Stimulated activated CD4-positive, alpha-beta T cell treated with anti-CD3 and anti-CD28 coated beads, Interleukin-2, amount 100 ng/mL, for 24 hours (primary cell): ENCODE measurements at regions not wholly inside any gene's neighbourhood (a gene's known extent, or its start where the extent isn't known, plus 50 kb on each side); places are given as distances from the start of the nearest gene placed in this dataset.
"Not testable (repeated sequence)": the region's sequence is repeated elsewhere in the genome, so short reads cannot be mapped to it uniquely, and the experiment has no call there.

Experiments used
- DNase-seq, 2 donors: peaks; one replicate each; pipeline ENCODE4 v3.0.0-alpha.2; 2020

- DNase-seq: no peak
Observed at GRCh38 chr3:33957176-33957575, 158.7 kb downstream of the PDCD6IP start.

GRCh38 chr3:33958661-33959060 lies 160.2 kb downstream of the PDCD6IP start:
- no peak for DNase-seq

GRCh38 chr3:33962396-33962795 lies 164.0 kb downstream of the PDCD6IP start:
- no peak for DNase-seq

GRCh38 chr3:33970180-33970579 lies 171.8 kb downstream of the PDCD6IP start:
- not testable (repeated sequence) for DNase-seq

- DNase-seq: no peak
Observed at GRCh38 chr3:33971055-33971454, 172.6 kb downstream of the PDCD6IP start.

- no peak for DNase-seq
Observed at GRCh38 chr3:33975463-33975862, 177.0 kb downstream of the PDCD6IP start.

- DNase-seq: no peak
Observed at GRCh38 chr3:33977227-33977626, 178.8 kb downstream of the PDCD6IP start.

- no peak for DNase-seq
Observed at GRCh38 chr3:33980252-33980651, 181.8 kb downstream of the PDCD6IP start.

- DNase-seq: no peak
Observed at GRCh38 chr3:33982269-33982798, 183.9 kb downstream of the PDCD6IP start.

GRCh38 chr3:33982949-33983348 lies 184.5 kb downstream of the PDCD6IP start:
- DNase-seq: not testable (repeated sequence)

- no peak for DNase-seq
Observed at GRCh38 chr3:33989229-33989628, 190.8 kb downstream of the PDCD6IP start.

GRCh38 chr3:33991673-33992072 lies 193.2 kb downstream of the PDCD6IP start:
- DNase-seq: no peak

- no peak for DNase-seq
Observed at GRCh38 chr3:33993631-33994030, 195.2 kb downstream of the PDCD6IP start.

GRCh38 chr3:33994568-33994967 lies 196.1 kb downstream of the PDCD6IP start:
- DNase-seq: no peak

GRCh38 chr3:34000301-34000700 lies 201.9 kb downstream of the PDCD6IP start:
- DNase-seq: no peak

- DNase-seq: no peak
Observed at GRCh38 chr3:34001022-34001421, 202.6 kb downstream of the PDCD6IP start.

GRCh38 chr3:34001990-34002389 lies 203.6 kb downstream of the PDCD6IP start:
- no peak for DNase-seq

- no peak for DNase-seq
Observed at GRCh38 chr3:34002569-34003100, 204.2 kb downstream of the PDCD6IP start.

GRCh38 chr3:34005886-34006285 lies 207.5 kb downstream of the PDCD6IP start:
- no peak for DNase-seq

- DNase-seq: no peak
Observed at GRCh38 chr3:34008191-34008590, 209.8 kb downstream of the PDCD6IP start.

- no peak for DNase-seq
Observed at GRCh38 chr3:34008836-34009809, 210.7 kb downstream of the PDCD6IP start.

- DNase-seq: no peak
Observed at GRCh38 chr3:34011171-34012101, 213.0 kb downstream of the PDCD6IP start.

GRCh38 chr3:34012102-34012461 lies 213.7 kb downstream of the PDCD6IP start:
- no peak for DNase-seq
